Ecto neural progenitor cell (in vitro differentiated cells): ENCODE measurements at regions not wholly inside any gene's neighbourhood (a gene's known extent, or its start where the extent isn't known, plus 50 kb on each side); places are given as distances from the start of the nearest gene placed in this dataset.

Source experiments
- DNase-seq: peaks from one replicate; pipeline ENCODE4 v3.0.0-alpha.2; 2018; ENCODE audit warnings: low spot score

GRCh38 chr5:74342948-74343682 is 297.4 kb downstream of the ENC1 start:
- DNase-seq, result no peak

DNA sequence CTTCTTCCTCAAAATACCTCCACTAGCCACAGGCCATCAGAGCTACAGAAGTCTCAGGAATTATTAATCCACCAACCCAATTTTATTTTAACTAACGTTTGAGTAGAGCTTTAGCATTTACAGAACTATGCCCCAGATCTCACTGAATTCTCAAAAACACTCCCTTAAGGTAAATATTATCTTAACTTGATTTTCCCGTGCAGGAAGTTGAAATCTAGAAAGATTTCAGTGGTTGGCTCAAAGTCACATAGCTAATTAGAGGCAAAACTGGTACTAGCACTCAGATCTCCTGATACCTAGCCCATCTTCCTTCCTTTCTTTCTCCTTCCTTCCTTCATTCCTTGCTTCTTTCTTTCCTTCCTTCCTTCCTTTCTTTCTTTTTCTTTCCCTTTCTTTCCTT is 298.3 kb downstream of the ENC1 start:
- DNase-seq, result no peak

DNA sequence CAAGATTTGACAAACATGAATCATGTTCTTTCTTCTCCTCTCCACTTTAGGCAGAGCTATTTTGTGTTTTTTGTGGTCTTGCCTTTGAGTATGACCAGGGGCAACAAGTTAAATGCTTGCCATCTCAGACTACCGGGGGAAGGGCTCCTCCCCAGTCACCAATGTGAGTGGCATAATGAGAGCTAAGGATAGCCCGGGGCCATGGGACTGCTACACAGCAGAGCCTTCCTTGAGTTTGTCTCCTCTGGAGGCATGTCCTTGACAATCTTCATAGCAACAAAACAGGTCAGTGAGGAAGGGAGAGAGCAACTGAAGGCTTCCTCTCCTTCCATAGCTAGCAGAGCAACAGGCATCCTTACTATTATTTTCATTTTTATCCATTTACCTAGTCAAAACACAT is 299.3 kb downstream of the ENC1 start:
- no peak for DNase-seq

DNA sequence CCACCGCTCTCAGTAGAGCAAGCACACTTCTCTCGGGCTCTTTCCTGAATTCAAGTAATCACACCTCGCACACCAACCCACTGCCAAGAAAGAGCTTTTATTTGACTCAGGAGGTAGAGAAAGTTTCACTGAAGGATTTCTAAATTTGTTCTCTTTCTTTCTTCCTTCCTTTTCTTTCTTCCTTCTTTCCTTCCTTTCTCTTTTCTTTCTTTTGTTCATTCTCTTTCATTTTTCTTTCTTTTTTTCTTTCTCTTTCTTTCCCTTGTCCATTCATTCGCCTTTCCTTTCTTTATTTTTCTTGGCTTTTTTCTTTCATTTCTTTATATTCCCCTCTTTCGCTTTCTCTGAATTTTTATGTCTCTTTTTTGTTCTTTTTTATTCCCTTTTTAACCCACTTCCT is 300.1 kb downstream of the ENC1 start:
- no peak for DNase-seq

GRCh38 chr5:74337984-74338310 is 302.6 kb downstream of the ENC1 start:
- DNase-seq, result no peak

- no peak for DNase-seq
Observed at GRCh38 chr5:74337254-74337983, 303.1 kb downstream of the ENC1 start.

GRCh38 chr5:74336297-74336696 is 304.2 kb downstream of the ENC1 start:
- DNase-seq, result peak; percentile 50

GRCh38 chr5:74334762-74335384 is 305.7 kb downstream of the ENC1 start:
- no peak for DNase-seq

- no peak for DNase-seq
Observed at GRCh38 chr5:74334062-74334761, 306.3 kb downstream of the ENC1 start.

DNA sequence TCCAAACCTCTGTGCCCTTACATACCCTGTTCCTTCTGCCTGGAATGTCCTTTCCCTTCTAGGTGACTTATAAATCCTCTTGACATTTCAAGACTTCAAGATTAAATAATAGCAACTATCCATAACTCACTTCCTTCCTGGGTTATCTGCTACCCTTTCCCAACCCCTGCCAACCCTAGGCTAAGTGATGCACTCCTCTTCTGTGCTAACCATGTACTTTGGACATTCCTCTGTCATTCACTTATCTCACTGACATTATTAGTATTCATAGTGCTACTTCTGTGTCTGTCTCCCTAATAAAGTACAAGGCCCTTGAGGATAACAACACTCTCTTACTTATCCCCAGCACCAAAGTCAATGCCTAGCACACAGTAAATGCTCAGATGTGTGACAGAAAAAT is 307.1 kb downstream of the ENC1 start:
- no peak for DNase-seq

DNA sequence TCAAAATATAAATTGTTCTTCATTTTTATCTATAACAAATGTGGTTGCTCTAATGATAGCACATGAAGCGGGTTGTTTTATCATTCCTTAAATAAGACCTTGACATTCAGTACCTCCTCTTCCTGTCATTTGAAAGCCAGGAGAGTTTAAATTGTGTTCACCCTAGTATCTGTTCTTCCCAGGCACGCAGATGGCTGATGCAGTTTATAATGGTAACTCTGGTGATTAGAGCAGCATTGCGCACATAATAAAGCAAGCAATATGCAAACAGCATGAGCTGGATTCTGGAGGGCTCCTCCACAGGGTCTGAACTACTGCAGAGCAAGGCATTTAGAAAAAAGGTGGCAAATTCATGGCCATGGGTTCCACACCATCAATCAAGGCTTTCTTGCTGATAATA is 307.8 kb downstream of the ENC1 start:
- DNase-seq, result no peak

- DNase-seq, result no peak
Observed at GRCh38 chr5:74332006-74332405, 308.5 kb downstream of the ENC1 start.

GRCh38 chr5:74328221-74328630 is 312.3 kb downstream of the ENC1 start:
- DNase-seq, result no peak

GRCh38 chr5:74327339-74327685 is 313.2 kb downstream of the ENC1 start:
- DNase-seq, result no peak

DNA sequence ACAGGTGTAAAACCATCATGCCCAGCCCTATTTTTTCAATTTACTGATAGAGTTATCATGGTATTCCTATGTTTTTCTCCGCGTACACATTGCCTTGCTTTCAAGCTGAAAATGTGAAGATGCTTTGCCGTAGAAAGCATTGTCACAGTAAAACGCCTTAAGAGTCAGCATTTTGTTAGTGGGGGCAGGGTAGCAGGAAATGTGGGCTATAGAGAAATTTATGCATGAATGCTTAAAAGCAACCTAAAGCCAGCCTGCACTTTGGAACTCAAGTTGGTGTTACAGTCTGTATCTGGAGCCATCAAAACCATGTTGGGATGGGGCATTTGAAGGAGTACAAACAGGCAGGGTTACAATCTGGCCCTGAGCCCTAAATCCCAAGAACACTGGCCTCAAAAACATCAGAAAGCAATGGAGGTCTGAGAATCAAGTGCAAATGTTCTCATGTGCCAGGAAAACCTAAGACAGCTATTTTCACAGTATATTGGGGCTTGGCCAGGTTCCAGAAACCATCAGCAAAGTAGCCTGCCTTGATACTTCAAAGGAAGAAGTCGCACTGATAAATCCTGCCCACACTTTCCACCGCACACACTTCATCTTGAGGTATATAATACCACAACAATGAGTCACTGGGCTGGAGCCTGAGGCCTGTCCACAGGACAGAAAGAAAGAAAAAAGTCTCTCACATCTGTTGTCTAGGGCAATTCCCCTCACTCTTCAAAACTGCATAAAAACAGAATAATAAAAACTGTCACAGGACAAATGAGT is 313.8 kb downstream of the ENC1 start:
- DNase-seq, result no peak

GRCh38 chr5:74325866-74326265 is 314.7 kb downstream of the ENC1 start:
- no peak for DNase-seq

- DNase-seq, result no peak
Observed at GRCh38 chr5:74324556-74324955, 316.0 kb downstream of the ENC1 start.

- no peak for DNase-seq
Observed at GRCh38 chr5:74322944-74323343, 317.6 kb downstream of the ENC1 start.

- DNase-seq, result no peak
Observed at GRCh38 chr5:74322191-74322590, 318.3 kb downstream of the ENC1 start.

DNA sequence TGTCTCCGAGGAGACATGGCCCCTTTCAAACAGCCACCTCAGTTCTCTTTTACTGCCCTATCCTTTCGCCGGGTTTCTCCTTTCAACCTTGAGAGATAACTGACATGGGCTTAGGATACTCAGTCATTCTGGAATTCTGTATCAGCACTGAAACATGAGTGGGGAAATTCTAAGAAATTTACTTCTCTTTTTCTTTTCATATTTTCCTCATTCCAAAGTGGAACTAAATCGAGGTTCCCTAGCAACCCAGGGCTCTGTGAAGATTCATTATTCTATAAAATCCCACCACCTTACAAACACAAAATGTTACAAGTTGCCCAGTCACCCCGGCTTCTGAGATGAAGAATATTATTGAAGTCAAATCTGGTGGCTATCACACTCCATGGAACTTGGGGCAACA is 319.2 kb downstream of the ENC1 start:
- no peak for DNase-seq

- no peak for DNase-seq
Observed at GRCh38 chr5:74320526-74320925, 320.0 kb downstream of the ENC1 start.

DNA sequence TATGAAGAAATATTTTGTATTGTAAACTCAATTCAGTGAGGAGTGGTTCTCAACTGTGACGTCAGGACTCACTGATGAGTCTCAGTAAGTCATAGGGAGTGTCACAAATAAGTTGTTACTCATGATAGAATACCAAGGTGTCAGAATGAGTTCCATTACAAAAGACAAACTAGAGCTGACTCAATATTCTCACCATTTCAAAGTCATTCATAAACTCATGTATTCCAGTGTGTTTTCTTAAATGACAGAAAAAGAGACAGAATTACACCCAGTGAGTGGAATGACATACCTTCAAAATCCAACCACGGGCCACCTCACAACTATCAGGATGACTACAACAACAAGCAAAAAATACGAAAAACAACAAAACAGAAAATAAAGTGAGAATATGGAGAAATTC is 321.5 kb downstream of the ENC1 start:
- DNase-seq, result no peak
